IMR-90 (cell line): ENCODE measurements at regions not wholly inside any gene's neighbourhood (a gene's known extent, or its start where the extent isn't known, plus 50 kb on each side); places are given as distances from the start of the nearest gene placed in this dataset.

Experiments used
- ATAC-seq: fragments of 200-7000 bp; cut with Tn5 transposase; 2 replicates; pipeline ENCODE4 v1.9.1; 2020; ENCODE audit warnings: low read depth, mild to moderate bottlenecking, moderate library complexity
- BruUV-seq: library from RNA; stranded (reverse); fragments of 400-500 nt; replicated peaks from 2 replicates; lab custom pipeline; 2021; lab: Mats Ljungman, UMichigan
- CTCF ChIA-PET: fragments of 300-600 bp; formaldehyde crosslinking; extraction: SDS; loops from one replicate; lab custom pipeline; 2021; ENCODE audit warnings: antibody characterized with exemption; lab: Yijun Ruan, JAX
- POLR2A ChIA-PET: fragments of 300-600 bp; sonication (Branson Sonifier 250); formaldehyde crosslinking; loops from one replicate; lab custom pipeline; 2022; ENCODE audit warnings: antibody characterized with exemption; ENCODE audit not compliant: unreplicated experiment; lab: Charles Lee
- DNase-seq: peaks from one replicate; pipeline ENCODE4 v3.0.0; 2013
- H2AFZ ChIP-seq: replicated peaks from 2 replicates; pipeline ENCODE3; 2013; ENCODE audit warnings: low read length, mild to moderate bottlenecking; ENCODE audit not compliant: poor library complexity
- H2AK5ac ChIP-seq: 2 replicates; pipeline ENCODE4 v1.6.1; 2013; ENCODE audit warnings: low read depth, low read length, inconsistent platforms
- H2AK9ac ChIP-seq: replicated peaks from 2 replicates; pipeline ENCODE3; 2013; ENCODE audit warnings: mild to moderate bottlenecking, low read depth, low read length, moderate library complexity; ENCODE audit not compliant: poor library complexity
- H2BK120ac ChIP-seq: 2 replicates; pipeline ENCODE4 v1.6.1; 2013; ENCODE audit warnings: low read depth, low read length, inconsistent platforms
- H2BK15ac ChIP-seq: 3 replicates; pipeline ENCODE4 v1.6.1; 2013; ENCODE audit warnings: low read depth, low read length, inconsistent platforms
- H2BK20ac ChIP-seq: 2 replicates; pipeline ENCODE4 v1.6.1; 2013; ENCODE audit warnings: low read depth, mild to moderate bottlenecking, inconsistent platforms, low read length, moderate library complexity
- H2BK5ac ChIP-seq: 2 replicates; pipeline ENCODE4 v1.6.1; 2013; ENCODE audit warnings: mild to moderate bottlenecking, low read depth, low read length, inconsistent platforms; ENCODE audit not compliant: poor library complexity, severe bottlenecking
- H3K14ac ChIP-seq: replicated peaks from 2 replicates; pipeline ENCODE4 v1.6.1; 2013; ENCODE audit warnings: low read depth, low read length, inconsistent platforms
- H3K18ac ChIP-seq: 2 replicates; pipeline ENCODE4 v1.6.1; 2013; ENCODE audit warnings: low read depth, low read length, control low read depth
- H3K23ac ChIP-seq: 2 replicates; pipeline ENCODE4 v1.6.1; 2013; ENCODE audit warnings: low read depth, low read length, inconsistent platforms
- H3K27ac ChIP-seq: 2 replicates; pipeline ENCODE4 v1.5.1; 2013; ENCODE audit warnings: mild to moderate bottlenecking, control low read depth, low read length; ENCODE audit not compliant: insufficient read depth
- H3K27me3 ChIP-seq: 2 replicates; pipeline ENCODE4 v1.6.1; 2013; ENCODE audit warnings: low read length; ENCODE audit not compliant: control insufficient read depth, insufficient read depth
- H3K36me3 ChIP-seq: 2 replicates; pipeline ENCODE4 v1.6.1; 2013; ENCODE audit warnings: low read length, mixed read lengths; ENCODE audit not compliant: control insufficient read depth, insufficient read depth
- H3K4ac ChIP-seq: 2 replicates; pipeline ENCODE4 v1.6.1; 2013; ENCODE audit warnings: low read depth, low read length, inconsistent platforms
- H3K4me1 ChIP-seq: 2 replicates; pipeline ENCODE4 v1.6.1; 2013; ENCODE audit warnings: low read length, mixed read lengths; ENCODE audit not compliant: control insufficient read depth, insufficient read depth
- H3K4me2 ChIP-seq: 2 replicates; pipeline ENCODE4 v1.6.1; 2013; ENCODE audit warnings: low read depth, mild to moderate bottlenecking, control low read depth, low read length, moderate library complexity
- H3K4me3 ChIP-seq: 2 replicates; pipeline ENCODE4 v1.5.1; 2013; ENCODE audit warnings: low read depth, mild to moderate bottlenecking, control low read depth, low read length, moderate library complexity; ENCODE audit not compliant: insufficient read depth
- H3K56ac ChIP-seq: 2 replicates; pipeline ENCODE4 v1.6.1; 2013; ENCODE audit warnings: low read length, inconsistent platforms; ENCODE audit not compliant: insufficient read depth; ENCODE audit errors: extremely low read depth
- H3K79me1 ChIP-seq, 2 experiments: 2 replicates each; pipeline ENCODE4 v1.6.1; 2013; ENCODE audit warnings: low read length in 2 of 2, inconsistent platforms in 1 of 2, low read depth in 1 of 2
- H3K9ac ChIP-seq: 2 replicates; pipeline ENCODE4 v1.6.1; 2013; ENCODE audit warnings: low read depth, low read length, control low read depth
- H3K9me1 ChIP-seq: 2 replicates; pipeline ENCODE4 v1.6.1; 2013; ENCODE audit warnings: low read length, inconsistent platforms; ENCODE audit not compliant: insufficient read depth
- H3K9me3 ChIP-seq: 2 replicates; pipeline ENCODE4 v1.6.1; 2013; ENCODE audit warnings: low read length; ENCODE audit not compliant: control insufficient read depth, insufficient read depth
- H4K20me1 ChIP-seq: 2 replicates; pipeline ENCODE4 v1.6.1; 2013; ENCODE audit warnings: low read length, inconsistent platforms; ENCODE audit not compliant: insufficient read depth
- H4K5ac ChIP-seq: 2 replicates; pipeline ENCODE4 v1.6.1; 2013; ENCODE audit warnings: mild to moderate bottlenecking, low read depth, low read length, control low read depth
- H4K8ac ChIP-seq, 2 experiments: 2 replicates each; pipeline ENCODE4 v1.6.1; 2013; ENCODE audit warnings: low read depth in 2 of 2, low read length in 2 of 2, control low read depth in 1 of 2, inconsistent platforms in 1 of 2
- H4K91ac ChIP-seq: 2 replicates; pipeline ENCODE4 v1.6.1; 2013; ENCODE audit warnings: low read depth, low read length, inconsistent platforms; ENCODE audit not compliant: insufficient read depth
- FOS ChIP-seq: fragments of 150-350 bp; IDR thresholded peaks from 2 replicates; pipeline ENCODE4 v1.6.1; 2016; ENCODE audit warnings: low read depth, low read length
- NFE2L2 ChIP-seq: fragments of 150-350 bp; IDR thresholded peaks from 2 replicates; pipeline ENCODE4 v1.6.1; 2016; ENCODE audit warnings: low read depth, mild to moderate bottlenecking, low read length
- WGBS, 2 experiments: methylation state at CpG; one replicate each; pipeline versions ENCODE4 v1.1.5 to v1.1.7; 2013; ENCODE audit warnings: missing lambda C conversion rate in 2 of 2; ENCODE audit not compliant: insufficient read length in 1 of 2; ENCODE audit errors: extremely low coverage in 2 of 2; 5-methylcytosine and 5-hydroxymethylcytosine counted together
- dilution Hi-C: fragments of 300-500 bp; cut with HindIII; formaldehyde crosslinking; loops from one replicate; pipeline ENCODE4 v1.14.3; 2018; ENCODE audit warnings: low sequenced_read_pairs; ENCODE audit not compliant: unreplicated experiment
- in situ Hi-C: fragments of 300-500 bp; cut with MboI; formaldehyde crosslinking; loops from 3 replicates; pipeline ENCODE4 v1.14.3; 2019; ENCODE audit warnings: low sequenced_read_pairs, inconsistent platforms, mixed read lengths
- intact Hi-C: fragments of 100-400 bp; cut with micrococcal nuclease; formaldehyde crosslinking; loops from 2 replicates; pipeline ENCODE4 v1.10.0; 2022

- no peak overlapping the region for H3K4me2 ChIP-seq
- H3K9me1 ChIP-seq, result no peaks in the 10 kb centered on the region
- H4K91ac ChIP-seq, result no peak overlapping the region
- H3K23ac ChIP-seq, result no peak overlapping the region
- no peak overlapping the region for H3K14ac ChIP-seq
- H2AFZ ChIP-seq, result no peak overlapping the region
- H3K27ac ChIP-seq, result no peak overlapping the region
- no peak overlapping the region for H2AK5ac ChIP-seq
- no peaks in the 10 kb centered on the region for H3K4me1 ChIP-seq
- no peak overlapping the region for H3K18ac ChIP-seq
- no peak overlapping the region for H2BK20ac ChIP-seq
- DNase-seq, result no peak
- dilution Hi-C loops, result no loop called here
- no peaks in the 10 kb centered on the region for H3K79me1 ChIP-seq
- BruUV-seq, result no TSS peak
- H3K56ac ChIP-seq, result no peak overlapping the region
- no peak overlapping the region for H2BK120ac ChIP-seq
- H2AK9ac ChIP-seq, result no peak overlapping the region
- POLR2A ChIA-PET, result no interaction called here
- H3K9me3 ChIP-seq, result peaks cover 3% of the 10 kb centered on the region; the same call in 1 of the 2 replicates
- CTCF ChIA-PET, result no interaction called here
- no peaks in the 10 kb centered on the region for H3K36me3 ChIP-seq
- no peak overlapping the region for H3K4ac ChIP-seq
- intact Hi-C loops, result no loop called here
- H2BK5ac ChIP-seq, result no peak overlapping the region
- no peak overlapping the region for H3K9ac ChIP-seq
- ATAC-seq, result no peak
- in situ Hi-C loops, result no loop called here
- H4K8ac ChIP-seq, result no peak overlapping the region
- H4K5ac ChIP-seq, result no peak overlapping the region
- H3K27me3 ChIP-seq, result no peaks in the 10 kb centered on the region
- WGBS, 2 experiments, result no CpG with 5 or more reads among the region's 1 CpG
- no peak for TF ChIP-seq FOS
- TF ChIP-seq NFE2L2, result no peak
- no peaks in the 10 kb centered on the region for H4K20me1 ChIP-seq
- H2BK15ac ChIP-seq, result no peak overlapping the region
- H3K4me3 ChIP-seq, result no peak overlapping the region
Measured at GRCh38 chr21:23119491-23119890, 2121.3 kb downstream of the NCAM2 start.
